HG03354 (cell line): ENCODE measurements at regions not wholly inside any gene's neighbourhood (a gene's known extent, or its start where the extent isn't known, plus 50 kb on each side); places are given as distances from the start of the nearest gene placed in this dataset.
"Not testable (repeated sequence)": the region's sequence is repeated elsewhere in the genome, so short reads cannot be mapped to it uniquely, and the experiment has no call there.

Experiments
- ATAC-seq: cut with Tn5 transposase; IDR thresholded peaks from one replicate; pipeline ENCODE4 v1.9.1; 2021; ENCODE audit warnings: mild to moderate bottlenecking; ENCODE audit not compliant: unreplicated experiment, poor library complexity, severe bottlenecking

- no peak for ATAC-seq
Observed at GRCh38 chr5:29131285-29131684, 2062.2 kb upstream of the CDH6 start.

GRCh38 chr5:29130786-29131185 lies 2062.7 kb upstream of the CDH6 start:
- no peak for ATAC-seq

GRCh38 chr5:29127524-29128156 lies 2065.8 kb upstream of the CDH6 start:
- not testable (repeated sequence) for ATAC-seq

- not testable (repeated sequence) for ATAC-seq
Observed at GRCh38 chr5:29126462-29126861, 2067.0 kb upstream of the CDH6 start.

GRCh38 chr5:29122306-29122705 lies 2071.2 kb upstream of the CDH6 start:
- ATAC-seq, result no peak

GRCh38 chr5:29114331-29114768 lies 2076.0 kb upstream of the CDH9 start:
- no peak for ATAC-seq

GRCh38 chr5:29113516-29113915 lies 2075.1 kb upstream of the CDH9 start:
- no peak for ATAC-seq

GRCh38 chr5:29099585-29099984 lies 2061.2 kb upstream of the CDH9 start:
- ATAC-seq, result no peak

- ATAC-seq, result no peak
Observed at GRCh38 chr5:29089591-29090130, 2051.3 kb upstream of the CDH9 start.

GRCh38 chr5:29085142-29085541 lies 2046.8 kb upstream of the CDH9 start:
- no peak for ATAC-seq

- ATAC-seq, result no peak
Observed at GRCh38 chr5:29079771-29080170, 2041.4 kb upstream of the CDH9 start.

- ATAC-seq, result no peak
Observed at GRCh38 chr5:29077451-29077850, 2039.1 kb upstream of the CDH9 start.

GRCh38 chr5:29069104-29069402 lies 2030.7 kb upstream of the CDH9 start:
- no peak for ATAC-seq

GRCh38 chr5:29061381-29061780 lies 2023.0 kb upstream of the CDH9 start:
- ATAC-seq, result no peak

GRCh38 chr5:29054694-29055093 lies 2016.3 kb upstream of the CDH9 start:
- ATAC-seq, result no peak

GRCh38 chr5:29054282-29054681 lies 2015.9 kb upstream of the CDH9 start:
- no peak for ATAC-seq

- no peak for ATAC-seq
Observed at GRCh38 chr5:29051509-29051908, 2013.1 kb upstream of the CDH9 start.

- ATAC-seq, result no peak
Observed at GRCh38 chr5:29042152-29042551, 2003.8 kb upstream of the CDH9 start.

- ATAC-seq, result no peak
Observed at GRCh38 chr5:29040404-29040803, 2002.0 kb upstream of the CDH9 start.

- ATAC-seq, result no peak
Observed at GRCh38 chr5:29039994-29040393, 2001.6 kb upstream of the CDH9 start.

GRCh38 chr5:29037716-29038115 lies 1999.3 kb upstream of the CDH9 start:
- ATAC-seq, result no peak

GRCh38 chr5:29024052-29024451 lies 1985.7 kb upstream of the CDH9 start:
- no peak for ATAC-seq
